GM06990 (cell line): ENCODE measurements at regions not wholly inside any gene's neighbourhood (a gene's known extent, or its start where the extent isn't known, plus 50 kb on each side); places are given as distances from the start of the nearest gene placed in this dataset.

Experiments
- DNase-seq: peaks from one replicate; pipeline ENCODE4 v3.0.0-alpha.2; 2011; ENCODE audit not compliant: insufficient read length; ENCODE audit errors: extremely low read depth
- H3K27me3 ChIP-seq: replicated peaks from 2 replicates; pipeline ENCODE4 v1.6.0; 2011; ENCODE audit warnings: low read length; ENCODE audit not compliant: control insufficient read depth, insufficient read depth
- H3K36me3 ChIP-seq: 2 replicates; pipeline ENCODE4 v1.5.1; 2011; ENCODE audit warnings: low read length; ENCODE audit not compliant: control insufficient read depth, insufficient read depth
- H3K4me3 ChIP-seq: replicated peaks from 2 replicates; pipeline ENCODE4 v1.5.1; 2011; ENCODE audit warnings: low read depth, mild to moderate bottlenecking, control low read depth, low read length
- TF ChIP-seq, protein P1 (sequence below): IDR thresholded peaks from 2 replicates; pipeline ENCODE4 v1.5.1; 2011; ENCODE audit warnings: low read length, control low read depth, mild to moderate bottlenecking, inconsistent platforms; ENCODE audit not compliant: insufficient read depth, poor library complexity, severe bottlenecking

DNA sequence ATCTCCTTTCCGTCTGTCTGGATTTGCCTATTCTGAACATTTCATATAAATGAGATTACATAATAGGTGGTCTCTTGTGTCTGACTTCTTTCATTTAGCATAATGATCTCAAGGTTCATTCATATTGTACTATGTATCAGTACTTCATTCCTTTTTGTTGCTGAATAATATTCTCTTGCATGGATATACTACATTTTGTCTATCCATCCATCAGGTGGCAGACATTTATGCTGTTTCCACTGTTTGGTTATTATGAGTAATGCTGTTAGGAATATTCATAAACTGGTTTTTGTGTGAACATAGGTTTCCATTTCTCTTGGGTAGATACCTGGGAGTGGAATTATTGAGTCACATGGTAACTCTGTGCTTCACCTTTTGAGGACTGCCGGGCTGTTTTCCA is 148.2 kb upstream of the PMEPA1 start:
- TF ChIP-seq, protein P1, sequence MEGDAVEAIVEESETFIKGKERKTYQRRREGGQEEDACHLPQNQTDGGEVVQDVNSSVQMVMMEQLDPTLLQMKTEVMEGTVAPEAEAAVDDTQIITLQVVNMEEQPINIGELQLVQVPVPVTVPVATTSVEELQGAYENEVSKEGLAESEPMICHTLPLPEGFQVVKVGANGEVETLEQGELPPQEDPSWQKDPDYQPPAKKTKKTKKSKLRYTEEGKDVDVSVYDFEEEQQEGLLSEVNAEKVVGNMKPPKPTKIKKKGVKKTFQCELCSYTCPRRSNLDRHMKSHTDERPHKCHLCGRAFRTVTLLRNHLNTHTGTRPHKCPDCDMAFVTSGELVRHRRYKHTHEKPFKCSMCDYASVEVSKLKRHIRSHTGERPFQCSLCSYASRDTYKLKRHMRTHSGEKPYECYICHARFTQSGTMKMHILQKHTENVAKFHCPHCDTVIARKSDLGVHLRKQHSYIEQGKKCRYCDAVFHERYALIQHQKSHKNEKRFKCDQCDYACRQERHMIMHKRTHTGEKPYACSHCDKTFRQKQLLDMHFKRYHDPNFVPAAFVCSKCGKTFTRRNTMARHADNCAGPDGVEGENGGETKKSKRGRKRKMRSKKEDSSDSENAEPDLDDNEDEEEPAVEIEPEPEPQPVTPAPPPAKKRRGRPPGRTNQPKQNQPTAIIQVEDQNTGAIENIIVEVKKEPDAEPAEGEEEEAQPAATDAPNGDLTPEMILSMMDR: no peak
- no peaks in the 10 kb centered on the region for H3K36me3 ChIP-seq
- DNase-seq: no peak
- no peaks in the 10 kb centered on the region; the same call in 1 of the 2 replicates for H3K27me3 ChIP-seq
- no peak overlapping the region for H3K4me3 ChIP-seq

GRCh38 chr20:57857118-57857517 is 147.3 kb upstream of the PMEPA1 start:
- no peaks in the 10 kb centered on the region; the same call in 1 of the 2 replicates for H3K27me3 ChIP-seq
- TF ChIP-seq, protein P1: no peak
- DNase-seq: no peak
- no peak overlapping the region for H3K4me3 ChIP-seq
- H3K36me3 ChIP-seq: no peaks in the 10 kb centered on the region

DNA sequence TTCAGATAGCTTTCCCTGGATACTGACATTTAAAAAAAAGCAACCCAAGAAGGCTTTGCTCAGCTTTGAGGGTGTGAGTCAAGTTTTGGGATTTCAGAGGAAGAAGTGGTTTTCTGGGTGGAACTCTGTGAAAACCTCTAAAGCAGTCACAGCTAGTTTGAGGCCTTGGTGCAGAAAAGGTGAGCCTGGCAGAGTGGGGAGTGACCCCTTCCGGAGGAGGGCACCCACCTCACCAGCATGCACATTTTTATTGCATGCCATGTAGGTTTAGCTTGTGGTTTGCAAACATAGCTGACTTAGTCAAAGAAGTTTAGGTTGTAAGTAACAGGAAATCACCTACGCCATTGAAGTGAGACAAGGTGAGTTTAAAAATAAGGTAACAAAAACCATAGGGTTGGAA is 146.8 kb upstream of the PMEPA1 start:
- no peaks in the 10 kb centered on the region; the same call in 1 of the 2 replicates for H3K27me3 ChIP-seq
- TF ChIP-seq, protein P1: no peak
- no peak overlapping the region for H3K4me3 ChIP-seq
- no peaks in the 10 kb centered on the region for H3K36me3 ChIP-seq
- DNase-seq: no peak

DNA sequence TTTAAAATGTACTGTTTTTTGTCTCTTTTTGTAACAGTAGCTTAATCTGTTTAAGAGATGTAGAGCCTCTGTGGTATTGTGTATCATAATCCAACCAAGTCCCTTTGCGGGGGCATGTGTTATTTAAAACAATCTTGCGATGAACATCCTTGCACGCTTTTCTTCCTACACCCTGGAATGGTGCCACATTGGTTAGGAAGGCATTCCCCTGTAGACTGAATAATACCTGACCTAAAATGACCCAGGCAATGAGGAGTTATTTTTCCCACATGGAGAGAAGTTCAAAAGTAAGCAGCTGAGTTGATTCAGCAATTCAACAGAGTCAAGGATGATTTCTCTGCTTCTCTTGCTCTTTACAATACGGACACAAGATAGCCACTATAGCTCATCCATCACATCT is 142.0 kb upstream of the PMEPA1 start:
- Histone ChIP-seq H3K36me3 (no peaks in the 10 kb centered on the region), H3K27me3 (no peaks in the 10 kb centered on the region; the same call in none of the 2 replicates), H3K4me3 (no peak overlapping the region)
- DNase-seq: no peak
- TF ChIP-seq, protein P1: no peak

DNA sequence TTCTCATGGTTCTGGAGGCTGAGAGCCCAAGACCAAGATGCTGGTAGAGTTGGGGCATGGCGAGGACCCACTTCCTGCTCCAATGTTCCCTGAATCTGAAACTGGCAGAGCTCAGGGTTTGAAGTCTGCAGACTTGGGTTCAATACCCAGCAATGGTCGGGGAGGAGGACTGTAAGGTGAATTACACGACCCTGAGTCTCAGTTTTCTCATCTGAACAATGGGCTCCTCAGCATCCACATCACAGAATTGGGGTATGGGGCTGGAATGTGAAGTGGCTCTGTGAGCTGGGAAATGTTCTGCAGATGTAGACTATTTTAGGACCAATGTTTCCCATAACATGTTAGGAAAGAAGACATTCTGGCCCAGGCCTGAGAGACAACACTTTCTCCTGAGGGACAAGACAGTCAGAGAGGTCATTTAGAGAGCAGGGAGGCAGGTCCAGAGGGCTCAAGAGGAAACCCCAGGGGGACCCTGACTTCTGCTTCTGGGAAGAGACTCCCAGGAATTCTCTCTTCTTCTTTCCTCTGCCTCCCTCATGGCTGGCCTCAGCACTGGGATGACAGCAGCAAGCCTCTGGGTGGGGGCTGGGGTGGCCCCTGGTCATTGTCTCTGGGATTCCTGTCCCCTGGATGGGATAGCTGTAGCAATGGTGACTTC is 141.3 kb upstream of the PMEPA1 start:
- TF ChIP-seq, protein P1: no peak
- DNase-seq: no peak
- Histone ChIP-seq H3K4me3 (no peak overlapping the region), H3K36me3 (no peaks in the 10 kb centered on the region), H3K27me3 (no peaks in the 10 kb centered on the region; the same call in 1 of the 2 replicates)
